Ovary (tissue), 7 donors: ENCODE measurements at regions not wholly inside any gene's neighbourhood (a gene's known extent, or its start where the extent isn't known, plus 50 kb on each side); places are given as distances from the start of the nearest gene placed in this dataset.

Experiments used
- DNase-seq, 5 donors: peaks; one replicate each; pipeline ENCODE4 v3.0.0-alpha.2; 2019 to 2020
- H3K27ac ChIP-seq, 2 donors: fragments of 200-600 bp; one replicate each; pipeline versions ENCODE4 v1.5.1 to v1.8.0; 2019 to 2022
- H3K27me3 ChIP-seq: fragments of 200-600 bp; one replicate; pipeline ENCODE4 v1.8.0; 2022
- H3K36me3 ChIP-seq: fragments of 200-600 bp; sonication (generic); one replicate; pipeline ENCODE4 v1.5.1; 2019
- H3K4me1 ChIP-seq: one replicate; pipeline ENCODE4 v1.8.1; 2013; ENCODE audit warnings: mild to moderate bottlenecking, moderate library complexity; ENCODE audit not compliant: insufficient read depth
- H3K4me3 ChIP-seq: fragments of 200-600 bp; sonication (generic); one replicate; pipeline ENCODE4 v1.5.1; 2017
- H3K9me3 ChIP-seq, 2 donors: fragments of 200-600 bp in 1 of 2; sonication (generic) in 1 of 2; one replicate each; pipeline versions ENCODE4 v1.5.1 to v1.8.1; 2013 to 2019; ENCODE audit warnings: mild to moderate bottlenecking in 1 of 2, moderate library complexity in 1 of 2
- EP300 ChIP-seq: sonication (generic); formaldehyde crosslinking; IDR thresholded peaks from one replicate; pipeline ENCODE4 v1.6.1; 2017; ENCODE audit warnings: antibody characterized with exemption
- POLR2A ChIP-seq: fragments of 450-650 bp; IDR thresholded peaks from one replicate; pipeline ENCODE4 v1.6.1; 2017; ENCODE audit warnings: antibody characterized with exemption, mild to moderate bottlenecking, moderate library complexity
- WGBS, 3 donors: extraction: QIAGEN DNeasy Blood & Tissue Kit in 1 of 3; methylation state at CpG; one replicate each; pipeline versions ENCODE4 v1.1.5 to v1.1.7; 2013 to 2017; 5-methylcytosine and 5-hydroxymethylcytosine counted together
- intact Hi-C, 4 donors: fragments of 100-400 bp; cut with DNase I; formaldehyde crosslinking; loops; one replicate each; pipeline versions ENCODE4 v1.11.0 to v1.15.1; 2022 to 2023
- TF ChIP-seq, protein P1 (sequence below), 3 donors: fragments of 450-650 bp in 2 of 3; fragments of 200-600 bp in 1 of 3; IDR thresholded peaks; one replicate each; pipeline versions ENCODE4 v1.5.1 to v1.8.0; 2016 to 2022; ENCODE audit warnings: antibody characterized with exemption in 3 of 3, mild to moderate bottlenecking in 1 of 3
- donor health status: DM: no; HTN: no; CAD: no; lungs with moderate emphysema.
- donor health status: DM: no; HTN: no; CAD: no.
- donor health status: Bipolar disorder and iron deficiency.
- donor health status: DM: no; HTN: no; CAD: no.
- donor health status: DM: yes; HTN: yes; CAD: no.

DNA sequence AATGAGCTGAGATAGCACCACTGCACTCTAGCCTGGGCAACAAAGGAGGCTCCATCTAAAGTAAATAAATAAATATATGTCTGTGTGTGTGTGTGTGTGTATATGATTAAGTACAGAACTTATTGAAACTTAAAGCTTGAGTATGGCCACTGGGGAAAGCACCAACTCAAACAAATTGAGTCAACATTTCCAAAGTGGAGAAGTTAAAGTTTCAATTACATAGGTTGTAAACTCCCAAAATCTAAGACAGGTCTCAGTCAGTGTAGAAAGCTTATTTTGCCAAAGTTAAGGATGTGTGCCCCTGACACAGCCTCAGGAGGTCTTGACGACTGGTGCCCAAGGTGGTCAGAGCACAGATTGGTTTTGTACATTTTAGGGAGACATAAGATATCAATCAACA lies 458.9 kb upstream of the RGS18 start:
- no peaks in the 10 kb centered on the region for H3K36me3 ChIP-seq
- no peaks in the 10 kb centered on the region for H3K4me1 ChIP-seq
- H3K27ac ChIP-seq = no peak overlapping the region
- intact Hi-C loops = no loop called here
- no peak for DNase-seq
- H3K27me3 ChIP-seq = no peaks in the 10 kb centered on the region
- WGBS, 3 donors = 90 to 97% (median 94%) methylated on average over 1 of the region's 1 CpG
- no peak overlapping the region for H3K4me3 ChIP-seq
- TF ChIP-seq, protein P1, sequence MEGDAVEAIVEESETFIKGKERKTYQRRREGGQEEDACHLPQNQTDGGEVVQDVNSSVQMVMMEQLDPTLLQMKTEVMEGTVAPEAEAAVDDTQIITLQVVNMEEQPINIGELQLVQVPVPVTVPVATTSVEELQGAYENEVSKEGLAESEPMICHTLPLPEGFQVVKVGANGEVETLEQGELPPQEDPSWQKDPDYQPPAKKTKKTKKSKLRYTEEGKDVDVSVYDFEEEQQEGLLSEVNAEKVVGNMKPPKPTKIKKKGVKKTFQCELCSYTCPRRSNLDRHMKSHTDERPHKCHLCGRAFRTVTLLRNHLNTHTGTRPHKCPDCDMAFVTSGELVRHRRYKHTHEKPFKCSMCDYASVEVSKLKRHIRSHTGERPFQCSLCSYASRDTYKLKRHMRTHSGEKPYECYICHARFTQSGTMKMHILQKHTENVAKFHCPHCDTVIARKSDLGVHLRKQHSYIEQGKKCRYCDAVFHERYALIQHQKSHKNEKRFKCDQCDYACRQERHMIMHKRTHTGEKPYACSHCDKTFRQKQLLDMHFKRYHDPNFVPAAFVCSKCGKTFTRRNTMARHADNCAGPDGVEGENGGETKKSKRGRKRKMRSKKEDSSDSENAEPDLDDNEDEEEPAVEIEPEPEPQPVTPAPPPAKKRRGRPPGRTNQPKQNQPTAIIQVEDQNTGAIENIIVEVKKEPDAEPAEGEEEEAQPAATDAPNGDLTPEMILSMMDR (IDR thresholded peaks at IDR 0.05) = no peak
- no peaks in the 10 kb centered on the region for H3K9me3 ChIP-seq

GRCh38 chr1:191700922-191701321 lies 457.3 kb upstream of the RGS18 start:
- intact Hi-C loops = no loop called here
- WGBS, 3 donors = 95 to 96% (median 96%) methylated on average over 3 of the region's 3 CpGs
- Histone ChIP-seq H3K4me3 (no peak overlapping the region), H3K4me1 (no peaks in the 10 kb centered on the region), H3K27ac (no peak overlapping the region), H3K9me3 (no peaks in the 10 kb centered on the region), H3K36me3 (no peaks in the 10 kb centered on the region), H3K27me3 (no peaks in the 10 kb centered on the region)
- TF ChIP-seq, protein P1 (IDR thresholded peaks at IDR 0.05) = no peak
- TF ChIP-seq POLR2A (no peak), EP300 (no peak)
- no peak for DNase-seq

DNA sequence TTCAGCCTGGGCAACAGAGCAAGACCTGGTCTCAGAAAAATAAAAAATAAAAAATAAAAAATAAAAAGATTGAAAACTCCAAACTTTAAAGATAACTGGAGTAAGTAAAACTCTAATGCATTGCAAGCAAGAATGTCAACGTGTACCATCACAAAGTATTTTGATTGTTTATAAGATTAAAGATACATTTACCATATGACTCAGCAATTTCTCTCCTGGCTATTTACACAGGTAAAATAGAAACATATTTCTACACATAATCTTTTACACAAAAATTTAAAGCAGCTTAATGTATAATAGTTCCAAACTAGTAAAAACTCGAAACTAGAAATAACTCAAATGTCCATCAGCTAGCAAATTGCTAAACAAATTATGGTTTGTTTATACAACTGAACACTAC lies 456.1 kb upstream of the RGS18 start:
- no peaks in the 10 kb centered on the region for H3K9me3 ChIP-seq

GRCh38 chr1:191707288-191707687 lies 451.0 kb upstream of the RGS18 start:
- Histone ChIP-seq H3K4me1 (no peaks in the 10 kb centered on the region), H3K27ac (no peak overlapping the region), H3K9me3 (no peaks in the 10 kb centered on the region), H3K36me3 (no peaks in the 10 kb centered on the region), H3K27me3 (no peaks in the 10 kb centered on the region), H3K4me3 (no peak overlapping the region)
- WGBS, 3 donors = 17 to 45% (median 32%) methylated on average over 2 of the region's 2 CpGs
- TF ChIP-seq POLR2A (no peak), EP300 (no peak)
- TF ChIP-seq, protein P1 (IDR thresholded peaks at IDR 0.05) = no peak
- intact Hi-C loops = no loop called here
- DNase-seq = no peak

More for the DNA sequence above, 456.1 kb upstream of the RGS18 start:
- TF ChIP-seq, protein P1 (IDR thresholded peaks at IDR 0.05) = no peak
- no peak for TF ChIP-seq EP300
- no peak for TF ChIP-seq POLR2A
- intact Hi-C loops = no loop called here
- WGBS, 3 donors = 81 to 87% (median 86%) methylated on average over 2 of the region's 2 CpGs
- Histone ChIP-seq H3K4me3 (no peak overlapping the region), H3K27me3 (no peaks in the 10 kb centered on the region), H3K27ac (no peak overlapping the region), H3K4me1 (no peaks in the 10 kb centered on the region), H3K36me3 (no peaks in the 10 kb centered on the region)
- no peak for DNase-seq

DNA sequence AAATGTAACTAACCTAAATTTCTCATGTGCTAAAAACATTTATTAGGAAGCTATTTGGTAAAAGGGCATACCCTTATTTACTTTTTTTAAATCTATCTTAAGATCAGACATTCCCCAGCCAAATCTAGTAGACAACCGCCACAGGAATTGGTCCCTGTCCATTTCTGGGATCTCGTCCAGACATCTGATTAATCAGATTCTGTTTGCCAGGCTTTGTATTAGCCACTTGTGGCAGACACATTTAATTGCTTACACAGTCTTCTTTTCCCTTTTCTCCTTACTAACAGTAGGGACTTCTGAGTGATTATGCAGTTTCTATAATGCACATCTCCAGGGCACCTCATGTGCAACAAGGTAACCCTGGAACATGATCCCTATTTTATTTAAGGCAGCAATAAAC lies 449.0 kb upstream of the RGS18 start:
- WGBS, 3 donors = 76 to 91% (median 80%) methylated on average over 2 of the region's 2 CpGs
- TF ChIP-seq EP300 (no peak), POLR2A (no peak)
- TF ChIP-seq, protein P1 (IDR thresholded peaks at IDR 0.05) = no peak

More for the DNA sequence above, 449.0 kb upstream of the RGS18 start:
- Histone ChIP-seq H3K4me3 (no peak overlapping the region), H3K27me3 (no peaks in the 10 kb centered on the region), H3K4me1 (no peaks in the 10 kb centered on the region), H3K36me3 (no peaks in the 10 kb centered on the region), H3K9me3 (no peaks in the 10 kb centered on the region), H3K27ac (no peak overlapping the region)
- intact Hi-C loops = no loop called here
- no peak for DNase-seq
